Nephron (organoid): ENCODE measurements at regions not wholly inside any gene's neighbourhood (a gene's known extent, or its start where the extent isn't known, plus 50 kb on each side); places are given as distances from the start of the nearest gene placed in this dataset.

Source experiments
- H3K27ac Mint-ChIP-seq, 3 experiments: 2 replicates each; pipeline ENCODE4 v1.8.0; 2020; ENCODE audit warnings: mixed read lengths in 3 of 3, mild to moderate bottlenecking in 2 of 3, moderate library complexity in 1 of 3
- H3K27me3 Mint-ChIP-seq: 2 replicates; pipeline ENCODE4 v1.8.0; 2021; ENCODE audit warnings: low read depth, mild to moderate bottlenecking, moderate library complexity, mixed read lengths
- H3K36me3 Mint-ChIP-seq: 2 replicates; pipeline ENCODE4 v1.8.0; 2020; ENCODE audit warnings: low read depth, mixed read lengths
- H3K4me1 Mint-ChIP-seq: 2 replicates; pipeline ENCODE4 v1.8.0; 2020; ENCODE audit warnings: mixed read lengths
- H3K4me3 Mint-ChIP-seq, 3 experiments: 2 replicates each; pipeline ENCODE4 v1.8.0; 2020; ENCODE audit warnings: mild to moderate bottlenecking in 3 of 3, mixed read lengths in 3 of 3, moderate library complexity in 2 of 3
- H3K9me3 Mint-ChIP-seq: 2 replicates; pipeline ENCODE4 v1.8.0; 2020; ENCODE audit warnings: mixed read lengths
- TF ChIP-seq, protein P1 (sequence below), 3 experiments: fragments of 200-600 bp; sonication (generic); IDR thresholded peaks; one replicate each; pipeline ENCODE4 v1.5.0; 2021; ENCODE audit warnings: antibody characterized with exemption in 3 of 3; ENCODE audit not compliant: unreplicated experiment in 3 of 3

DNA sequence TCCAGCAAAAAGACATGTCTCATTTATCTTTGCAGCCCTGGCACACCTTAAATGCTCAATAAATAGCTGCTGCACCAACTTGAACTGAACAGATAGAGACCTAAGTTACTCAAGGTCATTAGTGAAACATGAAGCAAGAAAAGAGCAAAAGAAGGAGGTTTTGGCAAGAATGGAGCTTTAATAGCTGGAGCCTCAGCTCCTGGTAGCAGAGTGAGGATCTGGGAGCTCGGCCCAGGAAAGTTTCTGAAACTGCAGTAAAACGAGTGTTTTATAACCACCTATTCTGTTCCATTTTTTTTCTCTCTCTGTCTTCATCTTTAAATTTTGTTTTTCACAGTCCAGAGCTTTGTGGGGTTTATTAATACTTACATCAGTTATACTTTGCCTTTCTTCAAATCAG, 207.5 kb downstream of the SETD4 start:
- no peaks in the 10 kb centered on the region for H3K9me3 Mint-ChIP-seq
- no peak overlapping the region for H3K4me3 Mint-ChIP-seq
- peak overlapping the region in 2 of 3 experiments; percentile 56 to 83 for H3K27ac Mint-ChIP-seq
- TF ChIP-seq, protein P1, sequence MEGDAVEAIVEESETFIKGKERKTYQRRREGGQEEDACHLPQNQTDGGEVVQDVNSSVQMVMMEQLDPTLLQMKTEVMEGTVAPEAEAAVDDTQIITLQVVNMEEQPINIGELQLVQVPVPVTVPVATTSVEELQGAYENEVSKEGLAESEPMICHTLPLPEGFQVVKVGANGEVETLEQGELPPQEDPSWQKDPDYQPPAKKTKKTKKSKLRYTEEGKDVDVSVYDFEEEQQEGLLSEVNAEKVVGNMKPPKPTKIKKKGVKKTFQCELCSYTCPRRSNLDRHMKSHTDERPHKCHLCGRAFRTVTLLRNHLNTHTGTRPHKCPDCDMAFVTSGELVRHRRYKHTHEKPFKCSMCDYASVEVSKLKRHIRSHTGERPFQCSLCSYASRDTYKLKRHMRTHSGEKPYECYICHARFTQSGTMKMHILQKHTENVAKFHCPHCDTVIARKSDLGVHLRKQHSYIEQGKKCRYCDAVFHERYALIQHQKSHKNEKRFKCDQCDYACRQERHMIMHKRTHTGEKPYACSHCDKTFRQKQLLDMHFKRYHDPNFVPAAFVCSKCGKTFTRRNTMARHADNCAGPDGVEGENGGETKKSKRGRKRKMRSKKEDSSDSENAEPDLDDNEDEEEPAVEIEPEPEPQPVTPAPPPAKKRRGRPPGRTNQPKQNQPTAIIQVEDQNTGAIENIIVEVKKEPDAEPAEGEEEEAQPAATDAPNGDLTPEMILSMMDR (IDR thresholded peaks at IDR 0.05; ENCODE audit: unreplicated experiment in 3 of 3), result no peak
- H3K4me1 Mint-ChIP-seq, result peaks cover 52% of the 10 kb centered on the region
- H3K36me3 Mint-ChIP-seq, result no peaks in the 10 kb centered on the region
- H3K27me3 Mint-ChIP-seq, result peaks cover 19% of the 10 kb centered on the region

DNA sequence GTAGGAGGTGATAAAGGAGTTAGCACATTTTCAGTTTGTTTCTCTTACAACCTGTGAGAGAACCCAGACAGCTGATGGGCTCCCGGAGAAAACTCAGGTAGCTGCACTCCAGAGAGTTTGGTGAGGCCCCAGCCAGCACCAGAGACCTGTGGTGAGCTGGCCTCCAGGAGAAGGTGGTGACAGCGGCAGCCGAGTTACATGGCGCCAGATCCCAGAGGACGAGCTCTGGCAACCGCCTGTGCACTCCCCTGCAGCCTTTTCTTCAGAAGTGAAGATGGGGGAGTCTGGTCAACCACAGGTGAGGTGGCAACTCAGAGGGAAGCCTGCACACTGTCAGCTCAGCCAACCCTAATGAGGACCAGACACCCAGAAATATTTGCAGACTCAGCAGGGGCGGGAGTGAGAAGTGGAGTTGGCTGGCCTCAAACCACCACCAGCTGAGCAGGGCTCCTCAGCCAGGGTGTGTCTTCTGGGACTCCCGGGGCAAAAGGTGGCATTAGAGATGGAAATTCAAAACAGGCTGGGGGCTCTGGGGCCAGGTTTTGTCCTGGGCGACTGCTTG, 209.7 kb downstream of the SETD4 start:
- peaks cover 44% of the 10 kb centered on the region for H3K4me1 Mint-ChIP-seq
- H3K4me3 Mint-ChIP-seq, result no peak overlapping the region
- H3K27me3 Mint-ChIP-seq, result peaks cover 20% of the 10 kb centered on the region
- H3K36me3 Mint-ChIP-seq, result no peaks in the 10 kb centered on the region
- H3K27ac Mint-ChIP-seq, result peak overlapping the region in 1 of 3 experiments; percentile 81
- H3K9me3 Mint-ChIP-seq, result no peaks in the 10 kb centered on the region
- TF ChIP-seq, protein P1 (IDR thresholded peaks at IDR 0.05; ENCODE audit: unreplicated experiment in 3 of 3), result no peak

- H3K4me3 Mint-ChIP-seq, result no peak overlapping the region
- TF ChIP-seq, protein P1 (IDR thresholded peaks at IDR 0.05; ENCODE audit: unreplicated experiment in 3 of 3), result no peak
- H3K27me3 Mint-ChIP-seq, result peaks cover 20% of the 10 kb centered on the region
- H3K4me1 Mint-ChIP-seq, result peaks cover 38% of the 10 kb centered on the region
- H3K27ac Mint-ChIP-seq, result peak overlapping the region in 2 of 3 experiments; percentile 50 to 81
- no peaks in the 10 kb centered on the region for H3K36me3 Mint-ChIP-seq
- no peaks in the 10 kb centered on the region for H3K9me3 Mint-ChIP-seq
Observed at GRCh38 chr21:35850029-35850428, 210.3 kb downstream of the SETD4 start.

DNA sequence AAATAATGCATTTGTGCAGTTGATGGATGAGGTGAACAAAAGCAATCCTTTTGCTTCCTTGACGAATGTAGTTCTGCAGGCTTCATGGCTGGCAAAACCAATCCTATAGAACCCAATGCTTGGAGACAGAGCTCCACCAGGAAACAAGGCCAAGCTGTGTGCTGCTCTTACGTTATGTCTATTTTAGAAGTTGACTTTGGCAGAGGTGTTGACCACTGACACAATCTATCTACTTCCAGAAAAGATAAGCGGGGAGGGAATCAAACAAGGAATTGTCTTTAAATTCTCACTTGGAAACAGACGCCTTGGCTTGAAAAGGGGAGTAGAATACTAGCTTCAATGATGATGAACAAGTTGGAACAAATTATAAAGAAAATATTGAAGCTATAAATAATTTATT, 211.2 kb downstream of the SETD4 start:
- Mint-ChIP-seq H3K27ac (peak overlapping the region in 2 of 3 experiments; percentile 50 to 81), H3K4me1 (peaks cover 37% of the 10 kb centered on the region), H3K27me3 (peaks cover 21% of the 10 kb centered on the region), H3K9me3 (no peaks in the 10 kb centered on the region), H3K36me3 (no peaks in the 10 kb centered on the region), H3K4me3 (peak overlapping the region in 1 of 3 experiments; percentile 13)
- TF ChIP-seq, protein P1 (IDR thresholded peaks at IDR 0.05; ENCODE audit: unreplicated experiment in 3 of 3), result no peak

DNA sequence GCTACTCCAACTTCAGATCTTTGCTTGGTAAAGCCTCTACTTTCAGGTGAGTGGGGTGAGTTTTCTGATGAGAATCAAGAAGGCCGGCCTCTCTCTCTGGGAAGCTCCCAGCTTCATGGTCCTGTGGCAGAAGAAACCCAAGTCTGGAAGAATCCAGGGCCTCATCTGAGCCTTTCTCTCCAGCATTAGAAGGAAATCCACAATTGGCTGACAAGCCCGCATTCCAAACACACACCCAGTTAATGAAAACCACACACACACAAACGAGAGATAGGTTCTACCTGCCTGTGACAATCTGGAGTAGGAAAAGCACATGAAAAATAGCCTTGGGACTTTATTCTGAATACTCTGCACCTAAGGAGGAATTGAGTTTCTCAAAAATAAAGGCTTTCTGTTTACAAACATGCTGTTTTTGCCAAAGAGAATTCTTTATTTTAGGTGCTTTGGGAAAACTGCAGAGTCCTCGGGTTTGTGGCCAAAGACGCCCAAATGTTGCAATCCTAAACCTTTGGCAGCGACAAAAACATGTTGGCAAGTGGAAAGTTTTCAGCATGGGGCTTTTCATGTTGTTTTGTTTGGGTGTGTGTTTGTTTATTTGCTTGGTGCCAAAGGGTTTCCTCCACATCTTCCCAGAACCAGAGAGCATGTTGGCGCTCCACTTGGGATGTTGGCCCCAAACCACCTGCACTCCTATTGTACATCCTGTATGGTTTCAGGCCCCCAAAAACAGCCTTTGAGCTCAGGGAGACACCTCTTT, 216.2 kb downstream of the SETD4 start:
- H3K4me1 Mint-ChIP-seq, result peaks cover 9% of the 10 kb centered on the region
- H3K27me3 Mint-ChIP-seq, result peaks cover 29% of the 10 kb centered on the region
- TF ChIP-seq, protein P1 (IDR thresholded peaks at IDR 0.05; ENCODE audit: unreplicated experiment in 3 of 3), result no peak
- H3K4me3 Mint-ChIP-seq, result no peak overlapping the region
- H3K27ac Mint-ChIP-seq, result no peak overlapping the region
- H3K9me3 Mint-ChIP-seq, result no peaks in the 10 kb centered on the region
- no peaks in the 10 kb centered on the region for H3K36me3 Mint-ChIP-seq
